PC-9 (cell line): ENCODE measurements at regions not wholly inside any gene's neighbourhood (a gene's known extent, or its start where the extent isn't known, plus 50 kb on each side); places are given as distances from the start of the nearest gene placed in this dataset.

Experiments used
- EZH2 ChIP-seq: fragments of 200-600 bp; sonication (generic); IDR thresholded peaks from 2 replicates; pipeline ENCODE4 v1.8.0; 2017; ENCODE audit warnings: antibody characterized with exemption, low read depth
- TF ChIP-seq, protein P1 (sequence below): fragments of 200-600 bp; sonication (generic); conservative IDR thresholded peaks from 2 replicates; pipeline ENCODE4 v1.6.1; 2017; ENCODE audit warnings: mixed run types, antibody characterized with exemption, mild to moderate bottlenecking, moderate library complexity

GRCh38 chr2:12979066-12979465, 262.3 kb downstream of the TRIB2 start:
- no peak for TF ChIP-seq EZH2
- TF ChIP-seq, protein P1, sequence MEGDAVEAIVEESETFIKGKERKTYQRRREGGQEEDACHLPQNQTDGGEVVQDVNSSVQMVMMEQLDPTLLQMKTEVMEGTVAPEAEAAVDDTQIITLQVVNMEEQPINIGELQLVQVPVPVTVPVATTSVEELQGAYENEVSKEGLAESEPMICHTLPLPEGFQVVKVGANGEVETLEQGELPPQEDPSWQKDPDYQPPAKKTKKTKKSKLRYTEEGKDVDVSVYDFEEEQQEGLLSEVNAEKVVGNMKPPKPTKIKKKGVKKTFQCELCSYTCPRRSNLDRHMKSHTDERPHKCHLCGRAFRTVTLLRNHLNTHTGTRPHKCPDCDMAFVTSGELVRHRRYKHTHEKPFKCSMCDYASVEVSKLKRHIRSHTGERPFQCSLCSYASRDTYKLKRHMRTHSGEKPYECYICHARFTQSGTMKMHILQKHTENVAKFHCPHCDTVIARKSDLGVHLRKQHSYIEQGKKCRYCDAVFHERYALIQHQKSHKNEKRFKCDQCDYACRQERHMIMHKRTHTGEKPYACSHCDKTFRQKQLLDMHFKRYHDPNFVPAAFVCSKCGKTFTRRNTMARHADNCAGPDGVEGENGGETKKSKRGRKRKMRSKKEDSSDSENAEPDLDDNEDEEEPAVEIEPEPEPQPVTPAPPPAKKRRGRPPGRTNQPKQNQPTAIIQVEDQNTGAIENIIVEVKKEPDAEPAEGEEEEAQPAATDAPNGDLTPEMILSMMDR: no peak
